ENCODE measurements at regions not wholly inside any gene's neighbourhood (a gene's known extent, or its start where the extent isn't known, plus 50 kb on each side); places are given as distances from the start of the nearest gene placed in this dataset.

DNA sequence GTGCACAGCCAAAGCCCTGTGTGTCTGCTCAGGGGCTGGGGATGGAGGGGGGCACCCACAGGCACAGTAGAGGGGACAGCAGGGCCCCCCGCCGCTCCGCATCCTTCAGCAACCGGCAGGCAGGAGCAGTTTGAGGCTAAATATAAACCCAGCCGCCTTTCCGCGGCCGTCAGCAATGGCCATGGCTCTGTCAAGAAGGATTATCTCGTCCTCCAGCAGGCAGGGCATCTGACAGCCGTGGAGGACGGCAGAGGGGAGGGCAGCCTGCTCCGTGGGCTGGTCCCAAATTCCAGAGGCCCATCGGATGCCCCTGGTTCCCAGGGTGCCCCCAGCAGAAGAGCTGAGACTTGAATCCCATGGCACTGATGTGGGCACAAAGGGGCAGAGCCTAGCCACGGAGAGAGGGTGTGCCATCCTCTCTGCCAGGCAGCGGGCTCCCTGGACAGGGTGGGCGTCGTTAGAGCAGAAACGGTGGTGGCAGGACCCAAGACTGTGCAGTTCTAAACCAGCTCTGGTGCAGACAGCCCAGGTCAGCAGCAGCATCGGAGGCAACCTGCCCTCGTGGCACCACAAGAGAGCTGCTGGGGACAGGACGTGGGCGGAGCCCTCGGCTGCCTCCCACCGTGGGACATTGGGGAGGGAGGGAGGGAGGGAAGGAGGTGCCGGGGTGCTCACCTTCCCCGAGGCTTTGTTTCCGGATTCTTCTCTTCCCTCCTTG lies 198.8 kb upstream of the CIBAR2 start:
- no peak for DNase-seq (ENCODE audit: low spot score)

GRCh38 chr16:85311741-85312140 lies 199.5 kb upstream of the CIBAR2 start:
- DNase-seq (ENCODE audit: low spot score) = no peak

DNA sequence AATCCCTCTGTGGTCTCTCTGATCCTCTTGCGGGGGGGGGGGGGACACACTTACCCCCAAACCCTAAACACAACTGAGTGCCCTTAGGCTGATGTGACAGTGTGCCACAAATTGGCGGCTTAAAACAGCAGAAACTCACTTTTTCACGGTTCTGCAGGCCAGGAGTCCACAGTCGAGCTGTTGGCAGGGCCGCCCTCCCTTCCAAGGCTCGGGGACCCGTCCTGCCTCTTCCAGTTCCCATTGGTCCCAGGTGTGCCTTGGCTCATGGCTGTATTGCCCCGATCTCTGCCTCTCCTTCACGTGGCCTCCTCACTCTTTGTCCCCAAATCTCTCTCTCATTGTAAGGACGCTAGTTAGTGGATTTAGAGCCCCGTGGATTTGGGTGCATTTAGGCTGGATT lies 199.9 kb upstream of the CIBAR2 start:
- DNase-seq (ENCODE audit: low spot score) = no peak

DNA sequence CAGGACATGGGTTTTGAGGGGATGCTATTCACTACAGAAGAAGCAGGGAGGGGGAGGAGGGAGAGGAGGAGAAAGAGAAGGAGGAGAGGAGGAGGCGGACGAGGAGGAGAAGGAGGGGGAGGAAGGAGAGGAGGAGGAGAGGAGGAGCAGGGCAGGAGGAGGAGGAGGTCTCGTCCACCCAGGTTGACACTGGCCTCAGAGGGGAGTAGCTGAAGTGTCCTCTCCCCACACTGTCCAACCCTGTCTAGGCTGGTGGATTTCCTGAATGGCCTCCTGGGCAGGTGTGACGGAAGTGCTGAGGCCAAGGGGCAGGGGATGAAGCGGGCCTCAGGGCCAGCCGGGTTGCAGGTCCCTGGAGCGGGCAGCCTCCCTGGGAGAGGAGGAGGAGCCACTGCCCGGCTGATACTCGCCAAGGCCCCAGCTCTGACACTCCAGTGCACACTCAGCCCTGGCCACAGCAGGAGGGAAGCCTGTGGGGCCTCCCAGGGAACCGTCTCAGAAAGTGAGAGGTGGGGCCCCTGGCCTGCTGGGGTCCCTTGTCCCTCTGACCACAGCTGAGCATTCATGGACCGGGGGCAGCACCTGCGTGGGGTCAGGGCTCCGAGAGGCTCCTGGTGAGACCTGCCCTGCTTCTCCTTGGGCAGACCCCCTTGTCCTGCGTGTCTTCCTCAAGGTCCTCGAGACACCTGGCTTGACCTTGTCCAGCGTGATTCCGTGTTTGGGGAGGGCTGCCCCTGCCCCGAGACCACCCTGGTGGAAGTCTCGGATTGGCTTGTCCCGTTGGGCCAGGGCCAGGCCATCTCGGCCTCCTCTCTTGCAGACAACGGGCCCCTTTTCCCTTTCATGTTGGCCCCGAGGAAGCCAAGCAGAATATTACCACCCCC lies 200.6 kb upstream of the CIBAR2 start:
- no peak for DNase-seq (ENCODE audit: low spot score)

- DNase-seq (ENCODE audit: low spot score) = no peak
These were observed 201.4 kb upstream of the CIBAR2 start for GRCh38 chr16:85313526-85314301.

GRCh38 chr16:85314512-85314971 lies 202.3 kb upstream of the CIBAR2 start:
- DNase-seq (ENCODE audit: low spot score) = no peak

DNA sequence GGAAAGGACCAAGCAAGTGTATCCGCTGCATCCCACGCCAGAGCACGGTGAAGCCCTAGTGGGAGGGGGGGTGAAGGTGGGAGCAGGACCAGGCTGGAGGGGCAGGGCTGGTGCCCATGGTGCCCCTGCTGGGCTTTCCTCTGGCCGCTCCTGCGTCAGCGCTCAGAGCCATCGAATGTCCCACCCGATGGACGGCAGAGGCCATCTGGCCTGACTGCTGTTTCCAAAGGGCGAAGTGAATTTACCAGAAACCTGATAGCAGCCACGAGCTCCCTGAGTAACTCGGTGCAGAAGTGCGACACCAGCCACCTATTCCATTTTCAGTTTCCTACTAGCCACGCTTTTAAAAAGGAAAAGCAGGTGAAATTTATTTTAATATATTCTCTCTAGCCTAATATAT lies 203.6 kb upstream of the CIBAR2 start:
- no peak for DNase-seq (ENCODE audit: low spot score)

DNA sequence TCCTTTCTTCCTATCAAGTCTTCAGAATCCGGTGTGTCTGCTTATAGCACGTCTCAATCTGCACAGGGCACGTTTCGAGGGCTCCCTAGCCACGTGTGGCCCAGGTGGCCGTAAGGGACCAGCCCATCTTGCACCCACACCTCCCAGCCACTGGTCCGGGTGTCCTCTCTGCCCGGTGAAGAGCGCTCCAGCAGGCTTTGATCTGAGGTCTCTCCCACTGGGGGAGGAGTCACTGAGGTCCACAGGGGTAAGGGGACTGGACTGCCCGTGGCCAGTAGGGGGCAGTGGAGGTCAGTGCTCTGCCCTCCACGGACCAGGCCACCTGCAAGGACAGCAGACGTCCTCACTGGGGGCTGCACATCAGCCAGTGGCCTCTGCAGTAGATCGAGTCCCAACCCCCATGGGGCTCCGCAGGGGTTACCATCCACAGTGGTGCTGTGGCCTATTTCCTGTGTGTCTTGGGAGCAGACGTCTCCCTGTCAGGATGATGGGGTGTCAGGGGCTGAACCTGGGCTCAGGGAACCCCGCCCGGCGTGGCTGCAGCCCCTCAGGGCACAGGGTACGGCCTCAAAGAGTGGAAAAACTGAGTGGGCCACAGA lies 204.1 kb upstream of the CIBAR2 start:
- peak; percentile 49 for DNase-seq (ENCODE audit: low spot score)

DNA sequence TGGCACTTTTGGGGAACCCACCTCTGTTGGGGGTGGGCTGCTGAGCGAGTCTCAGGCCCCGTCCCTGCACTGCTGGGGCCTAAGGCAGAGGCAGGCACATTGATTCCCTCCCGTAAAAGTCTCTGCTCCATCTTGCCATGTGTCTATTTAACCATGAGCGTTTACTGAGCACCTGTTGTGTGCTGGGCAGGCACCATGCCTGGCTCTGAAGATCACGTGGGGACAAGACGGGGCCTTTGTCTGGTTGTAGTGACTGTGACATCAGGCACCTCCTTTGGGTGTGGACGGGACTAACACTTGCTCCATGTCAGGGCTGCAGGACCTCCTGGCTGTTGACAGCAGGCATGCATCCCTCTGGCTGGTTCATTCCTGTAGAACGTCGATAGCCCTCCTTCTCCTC lies 204.7 kb upstream of the CIBAR2 start:
- DNase-seq (ENCODE audit: low spot score) = no peak

- no peak for DNase-seq (ENCODE audit: low spot score)
These were observed 205.4 kb upstream of the CIBAR2 start for GRCh38 chr16:85317704-85318103.

- no peak for DNase-seq (ENCODE audit: low spot score)
These were observed 207.1 kb upstream of the CIBAR2 start for GRCh38 chr16:85319208-85319983.

DNA sequence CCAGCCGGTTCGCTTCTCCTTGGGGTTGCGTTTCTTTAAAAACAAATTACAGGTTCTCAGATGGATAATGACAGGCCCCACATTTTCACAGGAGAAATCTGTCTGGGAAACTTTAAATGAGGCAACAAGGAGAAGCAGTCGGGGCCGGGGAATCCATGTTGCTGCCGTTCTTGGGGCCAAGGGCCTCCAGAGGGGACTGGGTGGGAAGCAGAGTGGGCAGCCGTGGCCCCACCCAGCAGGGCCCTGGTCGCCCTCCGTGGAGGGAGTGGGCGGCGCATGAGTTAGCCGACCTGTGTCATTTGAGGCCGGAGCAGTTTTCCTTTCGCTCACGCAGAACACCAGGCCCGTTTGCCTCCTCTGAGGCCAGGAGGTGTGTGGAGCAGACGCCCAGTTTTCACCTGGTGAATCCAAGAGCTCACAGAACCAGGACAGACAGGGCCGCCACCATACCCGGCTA lies 207.7 kb upstream of the CIBAR2 start:
- no peak for DNase-seq (ENCODE audit: low spot score)

GRCh38 chr16:85320677-85321385 lies 208.6 kb upstream of the CIBAR2 start:
- DNase-seq (ENCODE audit: low spot score) = no peak

DNA sequence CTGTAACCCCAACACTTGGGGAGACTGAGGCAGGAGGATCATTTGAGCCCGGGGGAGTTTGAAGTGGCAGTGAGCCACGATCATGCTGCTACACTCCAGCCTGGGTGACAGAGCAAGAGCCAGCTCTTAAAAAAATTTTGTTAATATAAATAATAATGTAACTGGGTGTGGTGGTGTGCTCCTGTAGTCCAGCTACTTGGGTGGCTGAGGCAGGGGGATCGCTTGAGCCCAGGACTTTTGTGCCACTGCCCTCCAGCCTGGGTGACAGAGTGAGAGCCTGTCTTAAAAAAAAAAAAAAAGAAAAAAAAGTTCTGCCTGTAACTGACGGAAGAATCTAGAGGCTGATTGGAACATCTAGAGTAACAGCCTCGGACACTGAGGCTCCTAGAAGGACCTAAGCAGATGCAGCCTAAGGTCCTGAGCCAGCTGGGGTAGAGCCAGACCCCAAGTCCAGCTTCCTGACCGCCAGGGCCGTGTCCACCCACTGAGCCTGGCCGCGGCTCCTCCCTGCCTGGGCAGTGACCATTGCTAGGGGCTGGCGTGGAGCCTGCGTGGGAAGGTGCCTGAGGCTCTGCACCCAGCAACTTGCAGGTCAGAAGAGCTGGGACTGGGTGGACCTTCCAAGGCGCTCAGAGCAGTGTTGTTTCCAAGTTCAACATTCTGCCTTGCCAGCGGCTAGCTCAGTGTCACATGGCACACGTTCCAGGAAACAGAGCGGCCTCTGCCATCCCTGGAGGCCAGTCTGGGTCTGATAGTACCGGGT lies 209.4 kb upstream of the CIBAR2 start:
- DNase-seq (ENCODE audit: low spot score) = no peak

- DNase-seq (ENCODE audit: low spot score) = no peak
These were observed 211.1 kb upstream of the CIBAR2 start for GRCh38 chr16:85323230-85323960.

DNA sequence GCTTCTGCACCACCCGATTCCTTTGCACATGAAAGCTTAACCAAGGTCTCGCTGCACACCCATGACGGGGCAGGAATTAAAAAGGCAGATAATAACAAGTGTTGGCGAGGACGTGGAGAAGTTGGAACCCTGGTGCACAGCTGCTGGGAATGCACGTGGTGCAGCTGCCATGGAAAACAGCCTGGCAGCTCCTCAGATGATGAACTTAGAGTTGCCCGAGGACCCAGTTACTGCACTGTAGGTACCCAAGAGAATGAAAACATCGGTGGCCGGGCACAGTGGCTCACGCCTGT lies 211.6 kb upstream of the CIBAR2 start:
- no peak for DNase-seq (ENCODE audit: low spot score)

DNA sequence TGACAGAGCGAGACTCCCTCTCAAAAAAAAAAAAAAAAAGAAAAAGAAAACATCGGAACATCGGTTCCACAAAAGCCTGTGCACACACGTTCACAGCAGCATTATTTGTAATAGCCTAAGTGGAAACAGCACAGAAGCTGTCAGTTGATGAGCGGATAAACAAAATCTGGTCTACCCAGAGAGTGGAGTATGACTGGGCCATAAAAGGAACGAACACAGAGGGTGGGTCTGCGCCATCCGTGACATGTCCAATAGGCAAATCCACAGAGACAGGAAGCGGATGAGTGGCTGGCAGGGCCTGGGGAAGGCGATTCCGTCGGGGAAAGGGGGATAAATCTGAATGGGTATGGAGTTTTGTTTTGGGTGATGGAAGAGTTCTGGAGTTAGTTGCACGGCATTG lies 212.2 kb upstream of the CIBAR2 start:
- no peak for DNase-seq (ENCODE audit: low spot score)

DNA sequence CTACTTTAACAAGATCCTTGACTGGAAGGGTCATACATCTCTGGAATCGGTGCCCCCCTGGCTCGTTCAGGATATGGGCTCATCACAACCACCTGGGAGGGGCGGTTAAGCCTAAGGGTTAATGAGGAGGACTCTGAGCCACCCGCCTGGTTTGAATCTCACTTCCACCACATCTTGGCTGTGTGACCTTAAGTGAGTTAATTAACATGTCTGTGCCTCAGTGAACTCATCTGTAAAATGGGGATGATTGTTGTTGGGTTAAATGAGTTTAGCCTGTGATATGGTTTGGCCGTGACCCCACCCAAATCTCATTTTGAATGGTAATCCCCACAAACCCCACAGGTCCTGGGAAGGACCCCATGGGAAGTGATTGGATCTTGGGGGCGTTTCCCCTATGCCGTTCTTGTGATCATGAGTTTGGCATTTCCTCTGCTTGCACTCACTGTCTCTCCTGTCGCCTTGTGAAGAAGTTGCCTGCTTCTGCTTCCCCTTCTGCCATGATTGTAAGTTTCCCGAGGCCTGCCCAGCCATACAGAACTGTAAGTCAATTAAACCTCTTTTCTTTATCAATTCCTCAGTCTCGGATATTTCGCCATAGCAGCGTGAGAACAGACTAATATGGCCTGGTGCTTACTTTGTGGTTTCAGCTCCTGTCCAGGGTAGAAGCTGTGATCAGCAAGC lies 214.0 kb upstream of the CIBAR2 start:
- DNase-seq (ENCODE audit: low spot score) = no peak

GRCh38 chr16:85326794-85327181 lies 214.5 kb upstream of the CIBAR2 start:
- DNase-seq (ENCODE audit: low spot score) = peak; percentile 61

Data from germinal center (tissue), 1 donor.